Tibial nerve (tissue), 4 donors: ENCODE measurements at regions not wholly inside any gene's neighbourhood (a gene's known extent, or its start where the extent isn't known, plus 50 kb on each side); places are given as distances from the start of the nearest gene placed in this dataset.

Experiments
- EP300 ChIP-seq, 2 donors: sonication (generic); formaldehyde crosslinking; IDR thresholded peaks; one replicate each; pipeline ENCODE4 v1.6.1; 2017; ENCODE audit warnings: antibody characterized with exemption in 2 of 2, mild to moderate bottlenecking in 1 of 2
- POLR2A ChIP-seq, 2 donors: fragments of 450-650 bp; IDR thresholded peaks; one replicate each; pipeline ENCODE4 v1.6.1; 2017; ENCODE audit warnings: antibody characterized with exemption in 2 of 2, mild to moderate bottlenecking in 2 of 2, moderate library complexity in 2 of 2
- TF ChIP-seq, protein P1 (sequence below), 5 experiments: fragments of 200-600 bp in 3 of 5; fragments of 450-650 bp in 2 of 5; sonication (generic) in 3 of 5; IDR thresholded peaks; one replicate each; pipeline ENCODE4 v1.5.1; 2016 to 2019; ENCODE audit warnings: antibody characterized with exemption in 5 of 5, mild to moderate bottlenecking in 3 of 5, moderate library complexity in 2 of 5

DNA sequence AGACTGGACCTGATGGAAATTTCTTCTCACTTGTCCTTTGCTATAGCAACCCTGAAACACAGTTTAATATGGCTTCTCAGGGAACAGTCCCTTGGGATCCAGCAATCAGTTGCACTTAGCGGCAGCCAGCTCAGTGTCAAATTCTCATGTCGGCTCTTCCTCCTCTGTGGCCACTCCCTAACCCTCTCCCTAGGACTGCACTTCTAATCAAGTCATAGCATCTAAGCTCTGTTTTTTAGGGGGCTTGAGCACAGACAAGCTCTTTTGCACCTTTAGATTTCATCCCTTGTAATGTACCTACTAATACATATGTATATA lies 250.5 kb upstream of the TLE3 start:
- TF ChIP-seq, protein P1, sequence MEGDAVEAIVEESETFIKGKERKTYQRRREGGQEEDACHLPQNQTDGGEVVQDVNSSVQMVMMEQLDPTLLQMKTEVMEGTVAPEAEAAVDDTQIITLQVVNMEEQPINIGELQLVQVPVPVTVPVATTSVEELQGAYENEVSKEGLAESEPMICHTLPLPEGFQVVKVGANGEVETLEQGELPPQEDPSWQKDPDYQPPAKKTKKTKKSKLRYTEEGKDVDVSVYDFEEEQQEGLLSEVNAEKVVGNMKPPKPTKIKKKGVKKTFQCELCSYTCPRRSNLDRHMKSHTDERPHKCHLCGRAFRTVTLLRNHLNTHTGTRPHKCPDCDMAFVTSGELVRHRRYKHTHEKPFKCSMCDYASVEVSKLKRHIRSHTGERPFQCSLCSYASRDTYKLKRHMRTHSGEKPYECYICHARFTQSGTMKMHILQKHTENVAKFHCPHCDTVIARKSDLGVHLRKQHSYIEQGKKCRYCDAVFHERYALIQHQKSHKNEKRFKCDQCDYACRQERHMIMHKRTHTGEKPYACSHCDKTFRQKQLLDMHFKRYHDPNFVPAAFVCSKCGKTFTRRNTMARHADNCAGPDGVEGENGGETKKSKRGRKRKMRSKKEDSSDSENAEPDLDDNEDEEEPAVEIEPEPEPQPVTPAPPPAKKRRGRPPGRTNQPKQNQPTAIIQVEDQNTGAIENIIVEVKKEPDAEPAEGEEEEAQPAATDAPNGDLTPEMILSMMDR (IDR thresholded peaks at IDR 0.05) = no peak
- TF ChIP-seq POLR2A (IDR thresholded peaks at IDR 0.05) (no peak), EP300 (IDR thresholded peaks at IDR 0.05) (no peak)
